ENCODE measurements at regions not wholly inside any gene's neighbourhood (a gene's known extent, or its start where the extent isn't known, plus 50 kb on each side); places are given as distances from the start of the nearest gene placed in this dataset.

DNA sequence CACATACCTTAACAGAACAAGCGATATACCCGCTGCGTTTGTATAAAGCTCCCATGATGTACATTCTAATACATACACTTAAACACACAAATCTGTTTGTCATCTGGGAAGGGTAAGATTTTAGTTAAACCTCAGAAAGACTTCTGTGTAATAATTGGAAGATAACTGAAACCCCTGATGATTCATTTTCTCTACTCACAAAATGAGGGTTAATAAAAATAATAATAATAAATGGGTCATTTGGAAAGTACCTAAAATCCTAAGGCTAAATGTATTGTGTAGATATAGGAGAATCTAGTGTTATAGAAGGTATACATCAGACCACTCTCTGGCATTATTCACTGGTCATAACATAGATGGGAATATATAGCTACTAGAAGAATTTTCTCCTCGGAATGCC, 64.7 kb upstream of the SOX9 start:
- TF ChIP-seq CTCF (IDR thresholded peaks at IDR 0.05) (no peak), POLR2AphosphoS5 (IDR thresholded peaks at IDR 0.05; ENCODE audit: low read depth, low read length) (no peak), SIN3A (IDR thresholded peaks at IDR 0.05; ENCODE audit: borderline replicate concordance, insufficient read depth, low read depth, low read length) (no peak), REST (IDR thresholded peaks at IDR 0.05; ENCODE audit: insufficient read depth in 1 of 2, low read depth in 2 of 2, low read length in 1 of 2) (no peak), TCF7L2 (IDR thresholded peaks at IDR 0.05; ENCODE audit: low read depth, low read length) (no peak)

Measured in Panc1 (cell line).